ENCODE measurements at regions not wholly inside any gene's neighbourhood (a gene's known extent, or its start where the extent isn't known, plus 50 kb on each side); places are given as distances from the start of the nearest gene placed in this dataset.

DNA sequence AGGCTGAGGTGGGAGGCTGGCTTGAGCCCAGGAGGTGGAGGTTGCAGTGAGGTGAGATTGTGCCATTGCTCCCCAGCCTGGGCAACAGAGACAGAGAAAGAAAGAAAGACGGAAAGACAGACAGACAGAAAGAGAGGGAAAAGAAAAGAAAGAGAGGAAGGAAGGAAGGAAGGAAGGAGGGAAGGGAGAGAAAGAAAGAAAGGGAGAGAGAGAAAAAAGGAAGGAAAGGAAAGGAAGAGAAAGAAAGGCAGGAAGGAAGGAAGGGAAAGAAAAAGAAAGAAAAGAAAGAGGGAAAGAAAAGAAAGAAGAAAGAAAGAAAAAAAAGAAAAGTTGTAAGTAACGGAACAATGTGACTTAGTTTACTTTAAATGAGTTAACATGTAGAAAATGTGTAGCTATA, 260.7 kb upstream of the GRM7 start:
- no peaks in the 10 kb centered on the region for H3K27me3 Mint-ChIP-seq (ENCODE audit: low read depth in 3 of 3)
- 85% methylated on average over 2 of the region's 2 CpGs for WGBS (ENCODE audit: insufficient coverage)

DNA sequence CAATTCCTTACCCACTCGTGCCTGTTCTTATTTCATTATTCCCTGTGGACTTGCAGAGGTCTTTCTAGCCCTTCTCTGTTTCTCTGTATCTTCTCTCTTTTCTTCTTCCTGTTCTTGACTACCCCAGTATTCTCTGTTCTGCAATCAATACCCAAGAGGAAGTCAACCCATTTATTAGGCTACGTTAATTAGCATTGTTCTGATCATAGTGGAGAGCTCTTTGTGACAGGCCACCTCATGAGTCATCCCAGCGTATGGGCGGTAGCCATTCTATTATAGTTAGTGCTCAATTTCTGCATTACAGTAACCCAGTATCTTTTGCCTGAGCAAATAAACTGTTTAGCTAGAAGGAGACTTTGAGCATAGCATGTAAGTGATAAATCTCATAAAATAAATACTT, 259.5 kb upstream of the GRM7 start:
- Histone ChIP-seq H3K36me3 (replicated peaks in 1 of 2; ENCODE audit: control insufficient read depth in 1 of 2, insufficient read depth in 2 of 2, low read length in 2 of 2) (no peaks in the 10 kb centered on the region), H3K27me3 (ENCODE audit: control insufficient read depth in 2 of 2, insufficient read depth in 2 of 2, low read length in 2 of 2) (no peaks in the 10 kb centered on the region), H3K4me3 (replicated peaks in 1 of 3; ENCODE audit: low read depth in 2 of 3, low read length in 3 of 3) (no peak overlapping the region), H3K27ac (ENCODE audit: low read depth in 1 of 2, low read length in 2 of 2) (no peak overlapping the region), H3K4me2 (replicated peaks; ENCODE audit: extremely low read depth, low read length, poor library complexity, severe bottlenecking) (no peak overlapping the region), H3K9me3 (replicated peaks in 1 of 2; ENCODE audit: control insufficient read depth in 1 of 2, insufficient read depth in 1 of 2, low read length in 2 of 2) (peaks cover 8 to 25% of the 10 kb centered on the region in 2 donors), H2AFZ (ENCODE audit: insufficient read depth, low read depth, low read length, poor library complexity, severe bottlenecking) (no peak overlapping the region), H3K4me1 (ENCODE audit: control insufficient read depth in 1 of 2, insufficient read depth in 2 of 2, low read length in 2 of 2) (no peaks in the 10 kb centered on the region), H3K79me2 (ENCODE audit: insufficient read depth, low read length) (no peaks in the 10 kb centered on the region), H3K9ac (ENCODE audit: insufficient read depth, low read length, poor library complexity, severe bottlenecking) (no peak overlapping the region), H4K20me1 (ENCODE audit: insufficient read depth, low read length) (no peaks in the 10 kb centered on the region)
- TF ChIP-seq, protein P1, sequence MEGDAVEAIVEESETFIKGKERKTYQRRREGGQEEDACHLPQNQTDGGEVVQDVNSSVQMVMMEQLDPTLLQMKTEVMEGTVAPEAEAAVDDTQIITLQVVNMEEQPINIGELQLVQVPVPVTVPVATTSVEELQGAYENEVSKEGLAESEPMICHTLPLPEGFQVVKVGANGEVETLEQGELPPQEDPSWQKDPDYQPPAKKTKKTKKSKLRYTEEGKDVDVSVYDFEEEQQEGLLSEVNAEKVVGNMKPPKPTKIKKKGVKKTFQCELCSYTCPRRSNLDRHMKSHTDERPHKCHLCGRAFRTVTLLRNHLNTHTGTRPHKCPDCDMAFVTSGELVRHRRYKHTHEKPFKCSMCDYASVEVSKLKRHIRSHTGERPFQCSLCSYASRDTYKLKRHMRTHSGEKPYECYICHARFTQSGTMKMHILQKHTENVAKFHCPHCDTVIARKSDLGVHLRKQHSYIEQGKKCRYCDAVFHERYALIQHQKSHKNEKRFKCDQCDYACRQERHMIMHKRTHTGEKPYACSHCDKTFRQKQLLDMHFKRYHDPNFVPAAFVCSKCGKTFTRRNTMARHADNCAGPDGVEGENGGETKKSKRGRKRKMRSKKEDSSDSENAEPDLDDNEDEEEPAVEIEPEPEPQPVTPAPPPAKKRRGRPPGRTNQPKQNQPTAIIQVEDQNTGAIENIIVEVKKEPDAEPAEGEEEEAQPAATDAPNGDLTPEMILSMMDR (IDR thresholded peaks at IDR 0.05): no peak
- intact Hi-C loops (cut with micrococcal nuclease): no loop called here
- WGBS (ENCODE audit: insufficient coverage): 50% methylated on average over 1 of the region's 4 CpGs
- no peak for DNase-seq
- Mint-ChIP-seq H3K27me3 (ENCODE audit: low read depth in 3 of 3) (no peaks in the 10 kb centered on the region), H3K4me1 (no peaks in the 10 kb centered on the region), H3K36me3 (no peaks in the 10 kb centered on the region), H3K27ac (peak overlapping the region in 1 of 7 donors; percentile 55), H3K9me3 (peaks cover 2 to 12% (median 7%) of the 10 kb centered on the region in 7 donors), H3K4me3 (no peak overlapping the region)

More for the DNA sequence above, 260.7 kb upstream of the GRM7 start:
- no peaks in the 10 kb centered on the region for H3K4me1 ChIP-seq (ENCODE audit: control insufficient read depth in 1 of 2, insufficient read depth in 2 of 2, low read length in 2 of 2)
- Mint-ChIP-seq H3K4me3 (no peak overlapping the region), H3K27ac (no peak overlapping the region), H3K4me1 (no peaks in the 10 kb centered on the region), H3K9me3 (peaks cover 2 to 12% (median 7%) of the 10 kb centered on the region in 7 donors), H3K36me3 (no peaks in the 10 kb centered on the region)
- no peaks in the 10 kb centered on the region for H4K20me1 ChIP-seq (ENCODE audit: insufficient read depth, low read length)
- H3K36me3 ChIP-seq (replicated peaks in 1 of 2; ENCODE audit: control insufficient read depth in 1 of 2, insufficient read depth in 2 of 2, low read length in 2 of 2): no peaks in the 10 kb centered on the region
- H3K79me2 ChIP-seq (ENCODE audit: insufficient read depth, low read length): no peaks in the 10 kb centered on the region
- TF ChIP-seq, protein P1 (IDR thresholded peaks at IDR 0.05): no peak
- no peak for DNase-seq
- peaks cover 8 to 25% of the 10 kb centered on the region in 2 donors for H3K9me3 ChIP-seq (replicated peaks in 1 of 2; ENCODE audit: control insufficient read depth in 1 of 2, insufficient read depth in 1 of 2, low read length in 2 of 2)
- H2AFZ ChIP-seq (ENCODE audit: insufficient read depth, low read depth, low read length, poor library complexity, severe bottlenecking): no peak overlapping the region
- no peak overlapping the region for H3K27ac ChIP-seq (ENCODE audit: low read depth in 1 of 2, low read length in 2 of 2)
- no peaks in the 10 kb centered on the region for H3K27me3 ChIP-seq (ENCODE audit: control insufficient read depth in 2 of 2, insufficient read depth in 2 of 2, low read length in 2 of 2)
- intact Hi-C loops (cut with micrococcal nuclease): no loop called here
- no peak overlapping the region for H3K9ac ChIP-seq (ENCODE audit: insufficient read depth, low read length, poor library complexity, severe bottlenecking)
- no peak overlapping the region for H3K4me2 ChIP-seq (replicated peaks; ENCODE audit: extremely low read depth, low read length, poor library complexity, severe bottlenecking)
- no peak overlapping the region for H3K4me3 ChIP-seq (replicated peaks in 1 of 3; ENCODE audit: low read depth in 2 of 3, low read length in 3 of 3)
